ENCODE measurements at regions not wholly inside any gene's neighbourhood (a gene's known extent, or its start where the extent isn't known, plus 50 kb on each side); places are given as distances from the start of the nearest gene placed in this dataset.

DNA sequence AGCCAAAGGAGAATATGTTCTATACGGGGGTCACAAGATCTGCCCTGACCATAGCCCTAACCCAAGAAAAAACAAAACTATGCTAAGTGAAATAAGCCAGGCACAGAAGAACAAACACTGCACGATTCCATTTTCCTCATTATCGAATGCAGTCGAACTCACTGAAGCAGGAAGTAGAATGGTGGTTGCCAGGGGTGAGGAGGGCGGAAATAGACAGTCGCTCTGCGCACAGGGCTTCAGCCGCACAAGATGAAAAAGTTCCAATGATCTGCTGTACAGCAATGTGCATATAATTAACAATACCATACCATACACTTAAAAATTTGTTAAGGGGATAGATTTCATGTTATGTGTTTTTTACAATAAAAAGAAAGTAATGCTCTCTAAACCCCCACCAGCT lies 257.7 kb downstream of the TXNL1 start:
- DNase-seq (ENCODE audit: low spot score), result no peak

- DNase-seq (ENCODE audit: low spot score), result no peak
Observed at GRCh38 chr18:56379256-56379655, 259.1 kb downstream of the TXNL1 start.

DNA sequence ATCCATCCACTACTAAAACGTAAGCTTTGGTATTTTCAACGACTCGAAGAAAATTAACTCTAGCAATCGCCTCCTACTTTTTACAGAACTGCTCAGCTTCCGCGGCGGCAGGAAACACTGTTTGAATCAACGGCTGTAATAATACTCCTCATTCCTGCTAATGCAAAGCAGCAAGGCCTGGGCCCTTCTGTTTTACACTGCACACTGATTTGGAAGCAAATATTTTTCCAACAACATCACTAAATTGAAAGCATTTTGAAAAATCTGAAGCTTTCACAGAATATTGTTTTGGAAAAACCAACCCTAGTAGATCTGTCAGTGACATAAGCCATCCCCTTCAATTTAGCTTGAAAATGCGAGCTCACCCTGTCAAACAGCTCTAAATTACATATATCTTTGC lies 261.2 kb downstream of the TXNL1 start:
- DNase-seq (ENCODE audit: low spot score), result no peak

DNA sequence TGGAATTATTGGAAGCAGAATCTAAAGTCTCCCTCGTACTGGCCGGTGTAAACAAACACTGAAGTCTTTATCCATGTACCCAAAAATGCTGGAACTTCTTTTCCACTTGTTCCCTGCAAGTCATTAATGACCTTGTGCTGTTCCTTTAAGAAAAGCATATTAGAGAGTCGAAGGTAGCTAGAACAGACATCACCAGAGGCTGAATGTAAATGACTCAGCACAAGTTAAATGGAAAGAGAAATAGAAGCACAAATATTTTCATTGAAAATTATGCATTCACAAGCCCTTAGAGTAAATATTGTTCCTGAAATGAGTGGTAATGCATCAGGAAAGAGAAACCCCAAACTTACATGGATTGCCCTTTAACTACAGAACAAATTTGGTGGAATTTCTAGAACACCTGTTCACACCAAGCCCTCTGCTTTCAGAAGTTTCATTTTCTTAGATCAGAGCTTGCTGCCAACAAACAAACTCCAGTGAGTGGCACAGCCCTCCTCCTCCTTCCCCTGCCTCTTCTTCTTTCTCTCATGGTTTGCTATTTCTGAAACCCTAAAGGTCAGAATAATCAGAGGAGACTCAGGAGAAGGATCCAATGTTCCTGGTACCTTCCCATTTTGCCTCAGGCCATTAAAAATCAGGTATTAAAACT lies 264.3 kb downstream of the TXNL1 start:
- no peak for DNase-seq (ENCODE audit: low spot score)

DNA sequence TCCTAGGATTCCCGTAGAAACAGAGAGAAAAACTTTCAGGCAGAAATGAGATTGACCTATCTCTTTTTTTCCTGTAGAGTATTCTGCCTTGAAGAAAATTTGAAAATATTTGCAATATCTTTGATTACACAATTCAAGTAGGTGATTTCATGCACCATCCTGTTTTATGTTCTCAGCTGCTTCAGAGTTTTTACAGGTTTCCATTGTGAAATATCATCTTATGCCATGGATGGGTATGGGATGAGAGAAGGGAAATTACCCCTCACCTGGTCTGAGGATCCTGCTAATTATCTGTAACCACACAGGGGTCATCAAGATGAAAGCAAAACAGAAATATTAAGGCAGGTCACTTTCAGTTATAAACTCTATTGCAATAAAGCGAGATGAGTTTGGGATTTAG lies 264.8 kb downstream of the TXNL1 start:
- no peak for DNase-seq (ENCODE audit: low spot score)

DNA sequence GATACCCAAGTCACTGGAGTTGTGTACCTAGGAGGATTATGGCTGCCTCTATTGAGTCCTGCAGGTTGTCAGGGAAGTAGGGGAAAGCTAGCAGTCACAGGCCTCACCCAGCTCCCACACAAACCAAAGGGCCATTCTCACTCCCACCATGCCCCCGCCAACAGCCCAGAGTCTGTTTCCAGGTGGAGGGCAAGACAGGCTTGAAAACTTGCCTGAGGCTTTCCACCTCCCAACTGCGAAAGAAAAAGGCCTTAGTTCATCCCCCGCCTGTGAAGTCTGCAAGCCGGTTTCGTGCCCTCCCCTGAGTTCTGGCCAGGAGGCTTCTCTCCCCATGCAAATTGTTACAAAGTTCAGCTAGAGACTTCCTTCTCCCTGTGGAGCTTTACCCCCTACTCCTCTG lies 270.3 kb downstream of the TXNL1 start:
- DNase-seq (ENCODE audit: low spot score), result no peak

- DNase-seq (ENCODE audit: low spot score), result no peak
Observed at GRCh38 chr18:56358608-56359280, 279.6 kb downstream of the TXNL1 start.

- DNase-seq (ENCODE audit: low spot score), result no peak
Observed at GRCh38 chr18:56353663-56354260, 284.6 kb downstream of the TXNL1 start.

- no peak for DNase-seq (ENCODE audit: low spot score)
Observed at GRCh38 chr18:56351911-56352500, 286.4 kb downstream of the TXNL1 start.

DNA sequence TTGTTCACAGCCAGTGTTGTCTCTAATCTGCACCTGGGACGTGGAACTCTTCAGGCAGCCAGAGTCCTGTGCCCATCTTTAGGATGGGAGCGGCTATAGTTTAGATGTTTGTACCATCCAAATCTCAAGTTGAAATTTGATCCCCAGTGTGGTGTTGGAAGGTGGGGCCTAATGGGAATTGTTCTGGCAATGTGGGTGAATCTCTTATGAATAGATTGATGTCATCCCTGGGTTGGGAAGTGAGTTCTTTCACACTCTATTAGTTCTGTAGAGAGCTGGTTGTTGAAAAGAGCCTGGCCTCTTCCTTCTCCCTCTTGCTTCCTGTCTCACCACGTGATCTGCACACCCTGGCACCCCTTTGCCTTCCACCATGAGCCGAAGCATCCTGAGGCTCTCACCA lies 300.9 kb downstream of the TXNL1 start:
- no peak for DNase-seq (ENCODE audit: low spot score)

DNA sequence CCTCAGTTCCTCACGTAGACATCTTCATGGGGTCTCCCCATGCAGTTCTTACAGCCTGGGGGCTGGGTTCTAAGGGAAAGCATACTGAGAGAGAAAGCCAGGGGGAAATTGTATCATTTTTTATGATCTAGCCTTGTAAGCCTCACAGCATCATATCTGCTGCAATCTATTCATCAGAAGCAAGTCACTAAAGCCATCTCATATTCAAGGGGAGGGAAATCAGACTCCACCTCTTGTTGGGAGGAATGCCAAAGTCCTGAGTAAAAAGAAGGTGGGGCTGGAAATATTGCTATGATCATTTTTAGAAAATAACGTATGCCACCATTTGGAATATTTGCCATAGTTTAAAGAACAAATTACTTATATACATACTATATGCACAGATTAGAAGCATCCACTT lies 304.6 kb downstream of the TXNL1 start:
- DNase-seq (ENCODE audit: low spot score), result no peak

DNA sequence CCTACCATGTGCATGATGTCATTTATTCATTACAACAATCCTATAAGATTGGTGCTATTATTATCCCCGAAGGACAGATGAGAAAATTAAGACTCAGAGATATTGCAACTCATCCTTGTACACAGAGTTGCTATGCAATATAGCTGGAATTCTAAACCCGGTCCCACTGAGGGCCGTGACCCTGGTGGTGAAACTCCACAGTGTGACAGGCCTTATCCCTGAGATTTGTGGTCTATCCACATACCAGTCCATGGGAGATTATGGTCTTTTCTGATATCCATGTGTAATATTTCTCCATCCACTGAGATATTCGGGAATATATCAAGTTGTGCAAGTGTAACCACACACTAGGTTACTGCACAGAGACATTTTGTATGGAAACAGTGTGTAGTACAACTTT lies 305.2 kb downstream of the TXNL1 start:
- no peak for DNase-seq (ENCODE audit: low spot score)

- no peak for DNase-seq (ENCODE audit: low spot score)
Observed at GRCh38 chr18:56332371-56332770, 306.0 kb downstream of the TXNL1 start.

- DNase-seq (ENCODE audit: low spot score), result no peak
Observed at GRCh38 chr18:56330366-56331110, 307.9 kb downstream of the TXNL1 start.

- DNase-seq (ENCODE audit: low spot score), result no peak
Observed at GRCh38 chr18:56329536-56329935, 308.9 kb downstream of the TXNL1 start.

DNA sequence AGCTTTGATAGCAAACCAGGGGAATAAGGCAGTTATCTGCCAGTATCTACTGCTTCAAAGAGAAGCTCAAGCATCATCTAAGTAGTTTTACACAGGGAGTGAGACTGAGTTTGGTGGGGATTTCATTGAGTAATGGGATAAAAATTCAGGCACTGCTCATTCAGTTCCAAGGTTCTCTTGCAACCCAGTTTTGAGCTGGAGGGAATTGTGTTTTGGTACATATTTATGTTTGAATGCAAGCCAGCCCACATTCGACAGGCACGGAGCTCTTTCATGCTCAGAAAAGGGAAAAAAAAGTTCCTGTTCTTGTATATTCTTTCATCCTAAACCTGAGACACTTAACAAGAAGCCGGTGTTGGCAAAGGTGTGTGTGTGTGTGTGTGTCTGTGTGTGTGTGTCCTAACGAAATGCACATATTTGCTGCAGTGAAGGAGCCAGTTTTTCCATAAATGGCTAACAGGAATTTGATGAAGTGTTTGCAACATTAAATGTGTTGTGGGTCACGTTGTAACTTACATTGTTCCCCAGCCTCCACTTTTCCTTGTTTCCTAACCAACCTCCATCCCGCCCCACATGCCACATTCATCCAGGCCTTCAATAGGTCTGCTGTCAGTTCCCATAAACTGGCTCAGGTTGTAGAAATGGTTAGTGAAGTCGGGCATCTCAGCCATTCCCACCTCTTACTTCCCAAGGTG lies 311.1 kb downstream of the TXNL1 start:
- DNase-seq (ENCODE audit: low spot score), result no peak

- DNase-seq (ENCODE audit: low spot score), result no peak
Observed at GRCh38 chr18:56326336-56327072, 311.9 kb downstream of the TXNL1 start.

- no peak for DNase-seq (ENCODE audit: low spot score)
Observed at GRCh38 chr18:56323673-56324072, 314.7 kb downstream of the TXNL1 start.

DNA sequence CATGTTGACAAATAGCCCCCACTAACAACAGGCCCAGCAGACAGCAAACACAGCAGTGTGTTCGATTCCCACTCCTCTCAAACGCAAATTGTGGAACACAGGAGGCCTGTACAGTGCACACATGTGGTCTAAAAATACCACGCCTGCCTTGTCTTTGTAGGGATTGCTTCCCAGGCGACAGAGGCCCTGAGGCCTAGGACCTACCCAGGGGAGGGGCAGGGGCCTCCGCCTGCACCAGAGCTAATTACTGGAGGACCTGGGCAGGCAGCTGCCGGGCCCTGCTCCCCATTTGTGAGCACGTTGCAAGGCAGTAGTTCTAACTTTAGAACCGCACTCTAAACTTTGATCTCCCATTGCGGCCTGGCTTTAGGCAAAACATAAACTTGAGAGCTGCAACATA lies 316.0 kb downstream of the TXNL1 start:
- DNase-seq (ENCODE audit: low spot score), result no peak

- no peak for DNase-seq (ENCODE audit: low spot score)
Observed at GRCh38 chr18:56321470-56321869, 316.9 kb downstream of the TXNL1 start.

DNA sequence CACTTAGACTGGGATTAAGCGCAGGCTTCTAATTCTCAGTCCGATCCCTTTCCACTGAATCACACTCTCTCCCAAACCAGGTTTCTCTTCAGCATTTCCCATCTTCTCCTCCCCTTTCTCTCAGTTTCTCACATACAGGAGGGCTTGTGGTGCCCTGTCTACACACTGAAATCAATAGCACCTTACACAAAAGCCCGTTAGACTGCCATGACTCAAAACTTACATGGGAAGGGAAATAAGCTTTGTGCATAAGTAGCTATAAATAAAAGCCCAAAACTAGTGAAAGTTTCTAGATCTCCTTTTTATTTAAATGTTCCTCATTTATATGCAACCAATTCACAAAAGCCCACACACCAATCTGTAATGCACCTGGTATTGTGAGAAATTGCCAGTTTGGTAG lies 318.4 kb downstream of the TXNL1 start:
- no peak for DNase-seq (ENCODE audit: low spot score)
